Immature natural killer cell (primary cell): ENCODE measurements at regions not wholly inside any gene's neighbourhood (a gene's known extent, or its start where the extent isn't known, plus 50 kb on each side); places are given as distances from the start of the nearest gene placed in this dataset.

Experiments used
- DNase-seq, 3 donors: peaks; one replicate each; pipeline ENCODE4 v3.0.0; 2022; ENCODE audit warnings: mixed read lengths in 1 of 3
- H3K27ac Mint-ChIP-seq, 6 donors: one replicate each; pipeline ENCODE4 v1.8.0; 2020; ENCODE audit warnings: mixed read lengths in 6 of 6, mild to moderate bottlenecking in 5 of 6, inconsistent platforms in 4 of 6, moderate library complexity in 3 of 6
- H3K27me3 Mint-ChIP-seq, 3 donors: one replicate each; pipeline ENCODE4 v1.8.0; 2020 to 2021; ENCODE audit warnings: low read depth in 3 of 3, mild to moderate bottlenecking in 3 of 3, mixed read lengths in 3 of 3, moderate library complexity in 3 of 3, inconsistent platforms in 1 of 3
- H3K36me3 Mint-ChIP-seq, 3 donors: one replicate each; pipeline ENCODE4 v1.8.0; 2020; ENCODE audit warnings: mixed read lengths in 3 of 3, inconsistent platforms in 2 of 3, mild to moderate bottlenecking in 2 of 3
- H3K4me1 Mint-ChIP-seq, 2 donors: one replicate each; pipeline ENCODE4 v1.8.0; 2020; ENCODE audit warnings: inconsistent platforms in 2 of 2, mild to moderate bottlenecking in 2 of 2, mixed read lengths in 2 of 2, moderate library complexity in 1 of 2
- H3K4me3 Mint-ChIP-seq, 5 donors: one replicate each; pipeline ENCODE4 v1.8.0; 2020; ENCODE audit warnings: mild to moderate bottlenecking in 5 of 5, mixed read lengths in 5 of 5, inconsistent platforms in 3 of 5, moderate library complexity in 3 of 5
- H3K9me3 Mint-ChIP-seq, 6 donors: one replicate each; pipeline ENCODE4 v1.8.0; 2020; ENCODE audit warnings: mild to moderate bottlenecking in 6 of 6, mixed read lengths in 6 of 6, inconsistent platforms in 4 of 6, moderate library complexity in 3 of 6

- peaks cover 5% of the 10 kb centered on the region in 2 donors for H3K4me1 Mint-ChIP-seq
- H3K27me3 Mint-ChIP-seq = peaks cover 7 to 18% (median 9%) of the 10 kb centered on the region in 3 donors
- no peak for DNase-seq
- H3K4me3 Mint-ChIP-seq = no peak overlapping the region
- no peak overlapping the region for H3K27ac Mint-ChIP-seq
- H3K36me3 Mint-ChIP-seq = no peaks in the 10 kb centered on the region
- H3K9me3 Mint-ChIP-seq = peaks cover 0 to 3% (median 0%) of the 10 kb centered on the region in 6 donors
These were observed 144.7 kb upstream of the ECI2 start for GRCh38 chr6:4280031-4280430.

GRCh38 chr6:4274382-4275082, 139.2 kb upstream of the ECI2 start:
- no peaks in the 10 kb centered on the region for H3K36me3 Mint-ChIP-seq
- DNase-seq = no peak
- peaks cover 0 to 2% (median 0%) of the 10 kb centered on the region in 6 donors for H3K9me3 Mint-ChIP-seq
- peaks cover 2 to 8% (median 2%) of the 10 kb centered on the region in 3 donors for H3K27me3 Mint-ChIP-seq
- no peaks in the 10 kb centered on the region for H3K4me1 Mint-ChIP-seq
- no peak overlapping the region for H3K4me3 Mint-ChIP-seq
- no peak overlapping the region for H3K27ac Mint-ChIP-seq

GRCh38 chr6:4272996-4273395, 137.6 kb upstream of the ECI2 start:
- peaks cover 0 to 4% (median 2%) of the 10 kb centered on the region in 3 donors for H3K27me3 Mint-ChIP-seq
- H3K9me3 Mint-ChIP-seq = peaks cover 0 to 2% (median 0%) of the 10 kb centered on the region in 6 donors
- no peak overlapping the region for H3K27ac Mint-ChIP-seq
- DNase-seq = no peak
- no peaks in the 10 kb centered on the region for H3K36me3 Mint-ChIP-seq
- no peaks in the 10 kb centered on the region for H3K4me1 Mint-ChIP-seq
- no peak overlapping the region for H3K4me3 Mint-ChIP-seq

GRCh38 chr6:4271761-4272470, 136.5 kb upstream of the ECI2 start:
- H3K4me1 Mint-ChIP-seq = no peaks in the 10 kb centered on the region

GRCh38 chr6:4270776-4271175, 135.4 kb upstream of the ECI2 start:
- H3K27ac Mint-ChIP-seq = no peak overlapping the region
- H3K4me3 Mint-ChIP-seq = no peak overlapping the region
- no peaks in the 10 kb centered on the region for H3K36me3 Mint-ChIP-seq

More at GRCh38 chr6:4271761-4272470, 136.5 kb upstream of the ECI2 start:
- peaks cover 0 to 5% (median 4%) of the 10 kb centered on the region in 3 donors for H3K27me3 Mint-ChIP-seq
- H3K36me3 Mint-ChIP-seq = no peaks in the 10 kb centered on the region
- H3K4me3 Mint-ChIP-seq = no peak overlapping the region
- H3K9me3 Mint-ChIP-seq = peaks cover 0 to 2% (median 0%) of the 10 kb centered on the region in 6 donors
- H3K27ac Mint-ChIP-seq = no peak overlapping the region
- DNase-seq = no peak

GRCh38 chr6:4270001-4270400, 134.6 kb upstream of the ECI2 start:
- no peak for DNase-seq
- peaks cover 0 to 2% (median 0%) of the 10 kb centered on the region in 6 donors for H3K9me3 Mint-ChIP-seq
- no peak overlapping the region for H3K27ac Mint-ChIP-seq
- no peak overlapping the region for H3K4me3 Mint-ChIP-seq
- no peaks in the 10 kb centered on the region for H3K36me3 Mint-ChIP-seq
- H3K4me1 Mint-ChIP-seq = no peaks in the 10 kb centered on the region
- peaks cover 0 to 15% (median 2%) of the 10 kb centered on the region in 3 donors for H3K27me3 Mint-ChIP-seq

More at GRCh38 chr6:4270776-4271175, 135.4 kb upstream of the ECI2 start:
- H3K4me1 Mint-ChIP-seq = no peaks in the 10 kb centered on the region
- DNase-seq = no peak
- peaks cover 0 to 2% (median 0%) of the 10 kb centered on the region in 6 donors for H3K9me3 Mint-ChIP-seq
- H3K27me3 Mint-ChIP-seq = peaks cover 0 to 13% (median 2%) of the 10 kb centered on the region in 3 donors

- Mint-ChIP-seq H3K27ac (no peak overlapping the region), H3K27me3 (peaks cover 0 to 20% (median 0%) of the 10 kb centered on the region in 3 donors), H3K4me1 (no peaks in the 10 kb centered on the region), H3K4me3 (no peak overlapping the region), H3K36me3 (no peaks in the 10 kb centered on the region), H3K9me3 (peaks cover 0 to 2% (median 0%) of the 10 kb centered on the region in 6 donors)
- no peak for DNase-seq
These were observed 132.8 kb upstream of the ECI2 start for GRCh38 chr6:4268171-4268570.

GRCh38 chr6:4265740-4266139, 130.4 kb upstream of the ECI2 start:
- no peaks in the 10 kb centered on the region for H3K36me3 Mint-ChIP-seq
- no peak for DNase-seq
- H3K4me1 Mint-ChIP-seq = no peaks in the 10 kb centered on the region
- H3K4me3 Mint-ChIP-seq = no peak overlapping the region
- H3K27me3 Mint-ChIP-seq = peaks cover 0 to 20% (median 0%) of the 10 kb centered on the region in 3 donors
- no peak overlapping the region for H3K27ac Mint-ChIP-seq
- no peaks in the 10 kb centered on the region for H3K9me3 Mint-ChIP-seq

GRCh38 chr6:4264601-4265000, 129.2 kb upstream of the ECI2 start:
- H3K9me3 Mint-ChIP-seq = no peaks in the 10 kb centered on the region
- no peak overlapping the region for H3K4me3 Mint-ChIP-seq
- H3K4me1 Mint-ChIP-seq = no peaks in the 10 kb centered on the region
- H3K27ac Mint-ChIP-seq = no peak overlapping the region
- peaks cover 0 to 20% (median 0%) of the 10 kb centered on the region in 3 donors for H3K27me3 Mint-ChIP-seq
- no peaks in the 10 kb centered on the region for H3K36me3 Mint-ChIP-seq
- no peak for DNase-seq

GRCh38 chr6:4264081-4264480, 128.7 kb upstream of the ECI2 start:
- H3K4me1 Mint-ChIP-seq = no peaks in the 10 kb centered on the region
- H3K9me3 Mint-ChIP-seq = no peaks in the 10 kb centered on the region
- peaks cover 0 to 20% (median 0%) of the 10 kb centered on the region in 3 donors for H3K27me3 Mint-ChIP-seq
- H3K27ac Mint-ChIP-seq = no peak overlapping the region
- H3K36me3 Mint-ChIP-seq = no peaks in the 10 kb centered on the region
- no peak overlapping the region for H3K4me3 Mint-ChIP-seq
- no peak for DNase-seq

- no peaks in the 10 kb centered on the region for H3K9me3 Mint-ChIP-seq
These were observed 127.2 kb upstream of the ECI2 start for GRCh38 chr6:4262526-4262925.

GRCh38 chr6:4259391-4259790, 124.0 kb upstream of the ECI2 start:
- no peak for DNase-seq
- Mint-ChIP-seq H3K36me3 (no peaks in the 10 kb centered on the region), H3K27me3 (peaks cover 0 to 2% (median 2%) of the 10 kb centered on the region in 3 donors), H3K27ac (no peak overlapping the region), H3K9me3 (no peaks in the 10 kb centered on the region), H3K4me3 (no peak overlapping the region), H3K4me1 (no peaks in the 10 kb centered on the region)

More at GRCh38 chr6:4262526-4262925, 127.2 kb upstream of the ECI2 start:
- H3K36me3 Mint-ChIP-seq = no peaks in the 10 kb centered on the region
- peaks cover 0 to 17% (median 2%) of the 10 kb centered on the region in 3 donors for H3K27me3 Mint-ChIP-seq
- H3K4me1 Mint-ChIP-seq = no peaks in the 10 kb centered on the region
- H3K4me3 Mint-ChIP-seq = no peak overlapping the region
- DNase-seq = no peak
- no peak overlapping the region for H3K27ac Mint-ChIP-seq

GRCh38 chr6:4258733-4259132, 123.4 kb upstream of the ECI2 start:
- no peak for DNase-seq

GRCh38 chr6:4256969-4257368, 121.6 kb upstream of the ECI2 start:
- H3K4me1 Mint-ChIP-seq = no peaks in the 10 kb centered on the region
- no peak overlapping the region for H3K27ac Mint-ChIP-seq
- no peaks in the 10 kb centered on the region for H3K9me3 Mint-ChIP-seq
- no peak overlapping the region for H3K4me3 Mint-ChIP-seq
- DNase-seq = no peak
- H3K36me3 Mint-ChIP-seq = no peaks in the 10 kb centered on the region
- H3K27me3 Mint-ChIP-seq = peaks cover 0 to 2% (median 2%) of the 10 kb centered on the region in 3 donors

More at GRCh38 chr6:4258733-4259132, 123.4 kb upstream of the ECI2 start:
- Mint-ChIP-seq H3K9me3 (no peaks in the 10 kb centered on the region), H3K4me3 (no peak overlapping the region), H3K27me3 (peaks cover 0 to 2% (median 2%) of the 10 kb centered on the region in 3 donors), H3K4me1 (no peaks in the 10 kb centered on the region), H3K27ac (no peak overlapping the region), H3K36me3 (no peaks in the 10 kb centered on the region)
